ENCODE measurements at regions not wholly inside any gene's neighbourhood (a gene's known extent, or its start where the extent isn't known, plus 50 kb on each side); places are given as distances from the start of the nearest gene placed in this dataset.

- no peak for TF ChIP-seq EGR1 (IDR thresholded peaks at IDR 0.05; ENCODE audit: low read depth in 2 of 2)
- no peak for TF ChIP-seq CTCF (IDR thresholded peaks at IDR 0.05; ENCODE audit: low read depth, low read length, missing input control)
- TF ChIP-seq TAF1 (conservative IDR thresholded peaks at IDR 0.05) = no peak
- TF ChIP-seq MAX (IDR thresholded peaks at IDR 0.05) = no peak
- TF ChIP-seq REST (IDR thresholded peaks at IDR 0.05) = no peak
- no peak for TF ChIP-seq JUND (IDR thresholded peaks at IDR 0.05)
- TF ChIP-seq YY1 (IDR thresholded peaks at IDR 0.05) = no peak
- no peak for TF ChIP-seq RXRA (IDR thresholded peaks at IDR 0.05)
- TF ChIP-seq, protein P1, sequence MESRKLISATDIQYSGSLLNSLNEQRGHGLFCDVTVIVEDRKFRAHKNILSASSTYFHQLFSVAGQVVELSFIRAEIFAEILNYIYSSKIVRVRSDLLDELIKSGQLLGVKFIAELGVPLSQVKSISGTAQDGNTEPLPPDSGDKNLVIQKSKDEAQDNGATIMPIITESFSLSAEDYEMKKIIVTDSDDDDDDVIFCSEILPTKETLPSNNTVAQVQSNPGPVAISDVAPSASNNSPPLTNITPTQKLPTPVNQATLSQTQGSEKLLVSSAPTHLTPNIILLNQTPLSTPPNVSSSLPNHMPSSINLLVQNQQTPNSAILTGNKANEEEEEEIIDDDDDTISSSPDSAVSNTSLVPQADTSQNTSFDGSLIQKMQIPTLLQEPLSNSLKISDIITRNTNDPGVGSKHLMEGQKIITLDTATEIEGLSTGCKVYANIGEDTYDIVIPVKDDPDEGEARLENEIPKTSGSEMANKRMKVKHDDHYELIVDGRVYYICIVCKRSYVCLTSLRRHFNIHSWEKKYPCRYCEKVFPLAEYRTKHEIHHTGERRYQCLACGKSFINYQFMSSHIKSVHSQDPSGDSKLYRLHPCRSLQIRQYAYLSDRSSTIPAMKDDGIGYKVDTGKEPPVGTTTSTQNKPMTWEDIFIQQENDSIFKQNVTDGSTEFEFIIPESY (IDR thresholded peaks at IDR 0.05) = no peak
- no peak for TF ChIP-seq SP1 (IDR thresholded peaks at IDR 0.05)
- TF ChIP-seq FOXA2 (IDR thresholded peaks at IDR 0.05) = no peak
- no peak for TF ChIP-seq GABPA (IDR thresholded peaks at IDR 0.05 in 1 of 2, conservative IDR thresholded peaks at IDR 0.05 in 1 of 2)
- TF ChIP-seq RAD21 (IDR thresholded peaks at IDR 0.05) = no peak
Observed at GRCh38 chr15:62855085-62855476, 187.5 kb upstream of the TPM1 start.

All from liver (tissue), 3 donors.